HCT116 (cell line): ENCODE measurements at regions not wholly inside any gene's neighbourhood (a gene's known extent, or its start where the extent isn't known, plus 50 kb on each side); places are given as distances from the start of the nearest gene placed in this dataset.

Experiments
- CEBPB ChIP-seq: IDR thresholded peaks from 2 replicates; pipeline ENCODE4 v1.6.1; 2012; ENCODE audit warnings: low read depth
- CTCF ChIP-seq, 3 experiments: fragments of 200-600 bp in 1 of 3; sonication (generic) in 1 of 3; IDR thresholded peaks in 2 of 3; conservative IDR thresholded peaks in 1 of 3; 2 replicates each; pipeline ENCODE4 v1.5.1; 2012 to 2017; ENCODE audit warnings: low read depth in 2 of 3, low read length in 2 of 3, antibody characterized with exemption in 1 of 3, borderline replicate concordance in 1 of 3, control low read depth in 1 of 3, mild to moderate bottlenecking in 1 of 3, mixed read lengths in 1 of 3, mixed run types in 1 of 3, moderate library complexity in 1 of 3; ENCODE audit not compliant: insufficient read depth in 1 of 3
- POLR2AphosphoS5 ChIP-seq: IDR thresholded peaks from 2 replicates; pipeline ENCODE4 v1.6.1; 2011; ENCODE audit warnings: mild to moderate bottlenecking, low read depth, low read length, moderate library complexity
- RAD21 ChIP-seq: IDR thresholded peaks from 2 replicates; pipeline ENCODE4 v1.6.1; 2012; ENCODE audit warnings: low read depth, mild to moderate bottlenecking
- YY1 ChIP-seq: IDR thresholded peaks from 2 replicates; pipeline ENCODE4 v1.6.1; 2011; ENCODE audit warnings: low read length, low read depth, moderate library complexity, mild to moderate bottlenecking; ENCODE audit not compliant: insufficient replicate concordance; ENCODE audit errors: extremely low read depth

DNA sequence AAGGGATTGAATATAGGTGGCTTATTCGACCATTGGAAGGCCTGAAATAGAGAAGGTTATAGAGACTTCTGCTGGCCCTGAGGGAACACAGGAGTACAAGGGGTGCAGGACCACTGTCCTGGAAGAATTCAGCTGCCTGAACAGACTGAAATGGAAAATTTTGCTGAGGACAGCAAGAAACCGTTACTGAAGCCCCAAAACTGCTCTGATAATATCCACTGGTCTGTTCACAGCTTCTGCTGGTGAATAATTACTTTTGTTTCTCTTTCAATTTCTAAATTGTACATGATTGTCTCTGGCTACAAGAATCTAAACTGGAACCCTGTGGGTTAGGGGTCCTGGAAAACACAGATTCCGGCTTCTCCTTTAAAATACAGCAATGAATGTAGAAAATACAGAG is 218.5 kb upstream of the CDH12 start:
- no peak for TF ChIP-seq CTCF (IDR thresholded peaks at IDR 0.05 in 2 of 3, conservative IDR thresholded peaks at IDR 0.05 in 1 of 3; ENCODE audit: borderline replicate concordance in 1 of 3, insufficient read depth in 1 of 3, low read depth in 2 of 3, low read length in 2 of 3)
- no peak for TF ChIP-seq RAD21
- no peak for TF ChIP-seq CEBPB
- TF ChIP-seq POLR2AphosphoS5 = no peak
- TF ChIP-seq YY1 = no peak
